Thyroid gland (tissue), 4 donors: ENCODE measurements at regions not wholly inside any gene's neighbourhood (a gene's known extent, or its start where the extent isn't known, plus 50 kb on each side); places are given as distances from the start of the nearest gene placed in this dataset.

ENCODE experiments used
- POLR2A ChIP-seq, 2 donors: fragments of 450-650 bp; IDR thresholded peaks; one replicate each; pipeline ENCODE4 v1.6.1; 2017; ENCODE audit warnings: antibody characterized with exemption in 2 of 2, mild to moderate bottlenecking in 2 of 2, moderate library complexity in 1 of 2
- TF ChIP-seq, protein P1 (sequence below), 6 experiments: fragments of 200-600 bp in 3 of 6; fragments of 450-650 bp in 3 of 6; sonication (generic) in 3 of 6; IDR thresholded peaks; one replicate each; pipeline ENCODE4 v1.5.1; 2016 to 2019; ENCODE audit warnings: antibody characterized with exemption in 6 of 6, mild to moderate bottlenecking in 2 of 6, inconsistent platforms in 1 of 6, moderate library complexity in 1 of 6

DNA sequence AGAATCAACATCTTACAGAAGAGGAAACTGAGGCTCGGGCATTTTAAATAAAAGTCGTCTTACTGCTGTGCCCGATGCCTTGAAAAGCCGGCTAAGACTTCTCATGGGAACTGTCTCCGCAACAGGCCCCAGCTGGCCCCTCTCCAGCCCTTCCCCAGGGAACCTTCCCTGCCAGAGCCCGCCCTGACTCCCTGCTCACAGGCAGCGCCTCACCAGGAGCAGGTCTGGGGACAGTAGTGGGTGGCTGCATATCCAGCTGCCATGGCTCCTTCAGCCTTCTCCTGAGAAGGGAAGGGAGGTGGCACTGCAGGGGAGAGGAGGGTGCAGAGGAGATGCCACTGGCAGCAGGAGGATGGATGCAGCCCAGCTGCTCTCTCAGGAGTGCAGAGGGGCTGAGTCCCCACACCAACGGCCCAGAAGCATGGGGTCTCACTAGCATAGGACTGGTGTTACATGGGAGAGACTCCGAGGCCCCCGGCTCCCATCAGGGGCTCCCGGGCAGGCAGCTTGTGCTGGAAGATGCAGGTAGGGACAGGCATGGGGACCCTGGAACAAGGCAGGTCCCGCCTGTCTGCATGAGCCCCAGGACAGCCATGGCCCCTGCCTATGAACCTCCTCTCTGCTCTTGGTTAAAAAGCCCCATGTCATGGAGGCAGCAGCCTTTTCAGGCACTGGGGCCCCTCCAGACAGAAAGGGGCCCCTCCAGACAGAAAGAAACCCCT is 216.4 kb upstream of the SGCG start:
- TF ChIP-seq, protein P1, sequence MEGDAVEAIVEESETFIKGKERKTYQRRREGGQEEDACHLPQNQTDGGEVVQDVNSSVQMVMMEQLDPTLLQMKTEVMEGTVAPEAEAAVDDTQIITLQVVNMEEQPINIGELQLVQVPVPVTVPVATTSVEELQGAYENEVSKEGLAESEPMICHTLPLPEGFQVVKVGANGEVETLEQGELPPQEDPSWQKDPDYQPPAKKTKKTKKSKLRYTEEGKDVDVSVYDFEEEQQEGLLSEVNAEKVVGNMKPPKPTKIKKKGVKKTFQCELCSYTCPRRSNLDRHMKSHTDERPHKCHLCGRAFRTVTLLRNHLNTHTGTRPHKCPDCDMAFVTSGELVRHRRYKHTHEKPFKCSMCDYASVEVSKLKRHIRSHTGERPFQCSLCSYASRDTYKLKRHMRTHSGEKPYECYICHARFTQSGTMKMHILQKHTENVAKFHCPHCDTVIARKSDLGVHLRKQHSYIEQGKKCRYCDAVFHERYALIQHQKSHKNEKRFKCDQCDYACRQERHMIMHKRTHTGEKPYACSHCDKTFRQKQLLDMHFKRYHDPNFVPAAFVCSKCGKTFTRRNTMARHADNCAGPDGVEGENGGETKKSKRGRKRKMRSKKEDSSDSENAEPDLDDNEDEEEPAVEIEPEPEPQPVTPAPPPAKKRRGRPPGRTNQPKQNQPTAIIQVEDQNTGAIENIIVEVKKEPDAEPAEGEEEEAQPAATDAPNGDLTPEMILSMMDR (IDR thresholded peaks at IDR 0.05), result no peak
- no peak for TF ChIP-seq POLR2A (IDR thresholded peaks at IDR 0.05)
